Smooth muscle cell (in vitro differentiated cells): ENCODE measurements at regions not wholly inside any gene's neighbourhood (a gene's known extent, or its start where the extent isn't known, plus 50 kb on each side); places are given as distances from the start of the nearest gene placed in this dataset.

Experiments
- DNase-seq: peaks from one replicate; lab custom pipeline; 2025; ENCODE audit not compliant: unreplicated experiment; lab: John Stamatoyannopoulos, UW
- H2AFZ ChIP-seq: fragments of 200-600 bp; sonication (generic); 2 replicates; pipeline ENCODE4 v1.6.0; 2016; ENCODE audit warnings: antibody characterized with exemption, low read depth, mild to moderate bottlenecking
- H3F3A ChIP-seq: fragments of 200-600 bp; sonication (generic); 2 replicates; pipeline ENCODE4 v1.6.0; 2017; ENCODE audit warnings: antibody characterized with exemption, low read depth
- H3K27ac ChIP-seq: fragments of 200-600 bp; sonication (generic); 2 replicates; pipeline ENCODE4 v1.5.1; 2016; ENCODE audit warnings: low read depth, mild to moderate bottlenecking
- H3K27me3 ChIP-seq: fragments of 200-600 bp; sonication (generic); 2 replicates; pipeline ENCODE4 v1.6.1; 2016; ENCODE audit warnings: low read depth, mild to moderate bottlenecking
- H3K36me3 ChIP-seq: fragments of 200-600 bp; sonication (generic); 2 replicates; pipeline ENCODE4 v1.5.1; 2016; ENCODE audit warnings: low read depth
- H3K4me1 ChIP-seq: fragments of 200-600 bp; sonication (generic); 2 replicates; pipeline ENCODE4 v1.5.1; 2016; ENCODE audit warnings: low read depth
- H3K4me2 ChIP-seq: fragments of 200-600 bp; sonication (generic); 2 replicates; pipeline ENCODE4 v1.6.0; 2016; ENCODE audit warnings: mild to moderate bottlenecking
- H3K4me3 ChIP-seq: fragments of 200-600 bp; sonication (generic); 2 replicates; pipeline ENCODE4 v1.5.1; 2016; ENCODE audit warnings: mild to moderate bottlenecking
- H3K79me2 ChIP-seq: fragments of 200-600 bp; sonication (generic); 2 replicates; pipeline ENCODE4 v1.6.0; 2016; ENCODE audit warnings: low read depth, mild to moderate bottlenecking
- H3K9ac ChIP-seq: fragments of 200-600 bp; sonication (generic); 2 replicates; pipeline ENCODE4 v1.6.0; 2016; ENCODE audit warnings: low read depth
- H3K9me3 ChIP-seq: fragments of 200-600 bp; sonication (generic); replicated peaks from 2 replicates; pipeline ENCODE4 v1.5.1; 2016; ENCODE audit warnings: low read depth
- H4K20me1 ChIP-seq: fragments of 200-600 bp; sonication (generic); 2 replicates; pipeline ENCODE4 v1.6.0; 2016; ENCODE audit warnings: low read depth
- CTCF ChIP-seq: fragments of 200-600 bp; sonication (generic); IDR thresholded peaks from 2 replicates; pipeline ENCODE4 v1.5.1; 2017; ENCODE audit warnings: borderline replicate concordance, mild to moderate bottlenecking, antibody characterized with exemption; ENCODE audit not compliant: insufficient read depth, poor library complexity, severe bottlenecking
- WGBS: methylation state at CpG from one replicate; pipeline ENCODE4 v1.1.7; 2016; ENCODE audit warnings: low lambda C conversion rate; 5-methylcytosine and 5-hydroxymethylcytosine counted together

- Histone ChIP-seq H2AFZ (no peak overlapping the region), H3K27ac (no peak overlapping the region), H3K27me3 (no peaks in the 10 kb centered on the region), H3K9ac (no peak overlapping the region), H3K79me2 (no peaks in the 10 kb centered on the region), H3K4me2 (no peak overlapping the region), H3F3A (no peaks in the 10 kb centered on the region), H3K36me3 (no peaks in the 10 kb centered on the region), H3K4me1 (no peaks in the 10 kb centered on the region), H3K4me3 (no peak overlapping the region), H4K20me1 (no peaks in the 10 kb centered on the region), H3K9me3 (no peaks in the 10 kb centered on the region)
- DNase-seq, result no peak
- TF ChIP-seq CTCF, result no peak
- 54% methylated on average over 2 of the region's 2 CpGs for WGBS
These were observed 644.5 kb downstream of the KCTD16 start for GRCh38 chr5:144815131-144815530.

GRCh38 chr5:144812763-144813162 lies 642.1 kb downstream of the KCTD16 start:
- H3K9ac ChIP-seq, result no peak overlapping the region
- no peaks in the 10 kb centered on the region for H3K27me3 ChIP-seq
- H3K36me3 ChIP-seq, result no peaks in the 10 kb centered on the region
- no peak overlapping the region for H3K4me3 ChIP-seq
- no peak overlapping the region for H2AFZ ChIP-seq
- no peak overlapping the region for H3K4me2 ChIP-seq
- WGBS, result 55% methylated on average over 2 of the region's 2 CpGs
- H3K27ac ChIP-seq, result no peak overlapping the region
- H4K20me1 ChIP-seq, result no peaks in the 10 kb centered on the region
- no peaks in the 10 kb centered on the region for H3K4me1 ChIP-seq
- no peaks in the 10 kb centered on the region for H3K79me2 ChIP-seq
- no peaks in the 10 kb centered on the region for H3K9me3 ChIP-seq
- TF ChIP-seq CTCF, result no peak
- H3F3A ChIP-seq, result no peaks in the 10 kb centered on the region
- DNase-seq, result no peak

GRCh38 chr5:144800169-144800568 lies 629.5 kb downstream of the KCTD16 start:
- no peak for DNase-seq
- TF ChIP-seq CTCF, result no peak
- H3K79me2 ChIP-seq, result no peaks in the 10 kb centered on the region
- no peaks in the 10 kb centered on the region for H3K27me3 ChIP-seq
- no peak overlapping the region for H3K9ac ChIP-seq
- H3K4me2 ChIP-seq, result no peak overlapping the region
- H3F3A ChIP-seq, result no peaks in the 10 kb centered on the region
- H4K20me1 ChIP-seq, result no peaks in the 10 kb centered on the region
- no peak overlapping the region for H2AFZ ChIP-seq
- no peaks in the 10 kb centered on the region for H3K36me3 ChIP-seq
- no peak overlapping the region for H3K27ac ChIP-seq
- no peaks in the 10 kb centered on the region for H3K4me1 ChIP-seq
- H3K9me3 ChIP-seq, result no peaks in the 10 kb centered on the region
- H3K4me3 ChIP-seq, result no peak overlapping the region

- H3K4me1 ChIP-seq, result no peaks in the 10 kb centered on the region
- H3F3A ChIP-seq, result no peaks in the 10 kb centered on the region
- WGBS, result 75% methylated on average over 1 of the region's 1 CpG
These were observed 627.9 kb downstream of the KCTD16 start for GRCh38 chr5:144798595-144798994.

More at GRCh38 chr5:144798595-144798994, 627.9 kb downstream of the KCTD16 start:
- H3K9ac ChIP-seq, result no peak overlapping the region
- no peak overlapping the region for H2AFZ ChIP-seq
- no peak overlapping the region for H3K4me3 ChIP-seq
- TF ChIP-seq CTCF, result no peak
- H3K27me3 ChIP-seq, result no peaks in the 10 kb centered on the region
- H3K36me3 ChIP-seq, result no peaks in the 10 kb centered on the region
- H3K27ac ChIP-seq, result no peak overlapping the region
- no peaks in the 10 kb centered on the region for H3K9me3 ChIP-seq
- no peak for DNase-seq
- no peaks in the 10 kb centered on the region for H4K20me1 ChIP-seq
- no peak overlapping the region for H3K4me2 ChIP-seq
- no peaks in the 10 kb centered on the region for H3K79me2 ChIP-seq
